22Rv1 (cell line): ENCODE measurements at regions not wholly inside any gene's neighbourhood (a gene's known extent, or its start where the extent isn't known, plus 50 kb on each side); places are given as distances from the start of the nearest gene placed in this dataset.
"Not testable (repeated sequence)": the region's sequence is repeated elsewhere in the genome, so short reads cannot be mapped to it uniquely, and the experiment has no call there.

ENCODE experiments used
- H3K27ac ChIP-seq: fragments of 450-650 bp; 2 replicates; pipeline ENCODE4 v1.5.1; 2017
- ZFX ChIP-seq: fragments of 450-650 bp; IDR thresholded peaks from 2 replicates; pipeline ENCODE4 v1.6.1; 2017; ENCODE audit warnings: antibody characterized with exemption, borderline replicate concordance
- TF ChIP-seq, protein P1 (sequence below): fragments of 450-650 bp; IDR thresholded peaks from 2 replicates; pipeline ENCODE4 v1.5.1; 2017; ENCODE audit warnings: mild to moderate bottlenecking

DNA sequence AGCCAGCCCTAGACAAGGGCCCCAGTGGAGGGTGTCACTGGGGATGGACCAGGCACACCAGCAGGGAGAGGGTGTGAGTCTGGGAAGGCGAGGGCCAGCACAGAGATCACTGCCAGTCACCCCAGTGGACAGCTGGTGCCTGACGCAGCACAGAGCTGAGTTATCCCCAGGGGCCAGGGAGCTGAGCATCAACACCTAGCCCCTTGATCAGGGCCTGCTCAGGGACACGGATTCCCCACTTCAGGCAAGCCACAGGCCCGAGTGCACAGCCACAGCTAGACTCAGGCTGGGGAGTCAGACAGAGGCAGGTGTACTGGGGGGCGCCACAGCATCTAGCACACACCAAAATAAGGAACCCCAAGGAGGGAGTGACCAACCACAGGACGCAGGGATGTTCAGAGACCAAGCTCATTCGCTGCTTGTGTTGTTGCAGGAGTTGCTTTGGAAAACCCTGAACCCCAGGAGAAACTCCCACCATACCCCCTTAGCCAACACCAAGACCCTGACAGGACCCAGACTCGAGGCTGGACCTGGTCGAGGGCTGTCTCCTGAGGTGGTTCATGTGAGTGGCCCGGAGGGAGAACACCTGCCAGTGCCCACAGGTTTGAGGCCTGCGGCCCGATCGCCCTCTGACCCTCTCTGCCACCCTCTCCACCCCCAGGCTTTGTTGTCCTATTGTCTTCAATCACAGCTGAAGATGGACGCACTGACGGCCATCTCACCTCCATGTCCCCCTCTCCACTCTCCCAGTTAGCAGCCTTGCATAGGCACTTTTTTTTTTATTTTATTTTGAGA, 146.8 kb downstream of the TPRA1 start:
- TF ChIP-seq, protein P1, sequence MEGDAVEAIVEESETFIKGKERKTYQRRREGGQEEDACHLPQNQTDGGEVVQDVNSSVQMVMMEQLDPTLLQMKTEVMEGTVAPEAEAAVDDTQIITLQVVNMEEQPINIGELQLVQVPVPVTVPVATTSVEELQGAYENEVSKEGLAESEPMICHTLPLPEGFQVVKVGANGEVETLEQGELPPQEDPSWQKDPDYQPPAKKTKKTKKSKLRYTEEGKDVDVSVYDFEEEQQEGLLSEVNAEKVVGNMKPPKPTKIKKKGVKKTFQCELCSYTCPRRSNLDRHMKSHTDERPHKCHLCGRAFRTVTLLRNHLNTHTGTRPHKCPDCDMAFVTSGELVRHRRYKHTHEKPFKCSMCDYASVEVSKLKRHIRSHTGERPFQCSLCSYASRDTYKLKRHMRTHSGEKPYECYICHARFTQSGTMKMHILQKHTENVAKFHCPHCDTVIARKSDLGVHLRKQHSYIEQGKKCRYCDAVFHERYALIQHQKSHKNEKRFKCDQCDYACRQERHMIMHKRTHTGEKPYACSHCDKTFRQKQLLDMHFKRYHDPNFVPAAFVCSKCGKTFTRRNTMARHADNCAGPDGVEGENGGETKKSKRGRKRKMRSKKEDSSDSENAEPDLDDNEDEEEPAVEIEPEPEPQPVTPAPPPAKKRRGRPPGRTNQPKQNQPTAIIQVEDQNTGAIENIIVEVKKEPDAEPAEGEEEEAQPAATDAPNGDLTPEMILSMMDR: no peak
- no peak for TF ChIP-seq ZFX
- no peak overlapping the region for H3K27ac ChIP-seq

DNA sequence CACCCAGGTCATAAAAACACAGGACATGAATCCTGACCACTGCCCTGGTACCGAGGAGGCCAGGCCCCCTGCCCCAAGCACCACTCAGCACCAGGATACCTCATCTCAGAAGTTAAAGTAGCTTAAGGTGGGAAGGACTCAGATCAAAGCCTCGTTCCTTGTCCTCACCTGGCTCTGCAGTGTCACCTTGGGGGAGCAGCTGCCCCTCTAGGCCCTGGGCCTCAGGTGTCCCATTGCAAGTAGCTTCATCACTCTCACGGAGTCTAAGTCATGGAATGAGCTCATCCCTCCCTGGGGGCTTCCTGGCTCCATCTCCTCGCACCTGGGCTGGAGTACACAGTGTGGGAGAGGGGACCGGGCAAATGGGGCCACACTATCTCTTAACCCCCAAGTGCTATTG, 148.0 kb downstream of the TPRA1 start:
- TF ChIP-seq, protein P1: no peak
- no peak for TF ChIP-seq ZFX
- H3K27ac ChIP-seq: no peak overlapping the region

DNA sequence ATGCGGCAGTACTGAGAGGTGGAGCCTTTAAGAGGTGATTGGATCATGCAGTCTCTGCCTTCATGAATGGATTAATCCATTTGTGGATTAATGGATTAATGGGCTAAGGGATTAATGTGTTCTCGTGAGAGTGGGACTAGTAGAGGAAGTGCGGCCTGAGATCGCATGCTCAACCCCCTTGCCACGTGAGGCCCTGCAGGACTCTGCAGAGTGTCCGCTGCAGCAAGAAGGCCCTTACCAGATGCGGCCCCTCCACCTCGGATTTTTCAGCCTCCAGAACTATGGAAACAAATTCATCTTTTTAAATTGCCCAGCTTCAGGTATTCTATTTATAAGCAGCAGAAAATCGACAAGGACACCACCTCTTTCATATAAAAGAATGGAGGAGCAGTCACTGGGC, 148.8 kb downstream of the TPRA1 start:
- no peak overlapping the region for H3K27ac ChIP-seq
- TF ChIP-seq, protein P1: no peak
- TF ChIP-seq ZFX: no peak

DNA sequence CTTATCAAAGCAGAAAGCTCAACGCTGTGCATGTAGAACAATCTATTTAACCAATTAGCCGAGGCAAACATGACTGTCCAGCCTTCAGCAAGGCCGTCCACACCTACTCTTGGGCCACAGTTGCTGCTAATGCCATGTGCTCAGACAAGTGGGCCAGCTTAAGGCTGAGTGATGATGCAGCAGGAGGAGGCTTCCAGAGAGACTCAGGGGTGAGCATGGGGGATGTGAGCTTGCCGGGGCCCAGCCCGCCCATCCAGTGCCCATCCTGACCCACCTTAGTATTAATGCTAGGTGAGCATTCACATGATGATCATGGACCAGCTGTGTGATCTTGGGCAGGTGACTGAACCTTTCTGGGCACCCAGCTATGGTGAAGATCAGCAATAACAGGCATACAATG, 150.1 kb downstream of the TPRA1 start:
- TF ChIP-seq ZFX: no peak
- TF ChIP-seq, protein P1: no peak
- H3K27ac ChIP-seq: no peak overlapping the region

DNA sequence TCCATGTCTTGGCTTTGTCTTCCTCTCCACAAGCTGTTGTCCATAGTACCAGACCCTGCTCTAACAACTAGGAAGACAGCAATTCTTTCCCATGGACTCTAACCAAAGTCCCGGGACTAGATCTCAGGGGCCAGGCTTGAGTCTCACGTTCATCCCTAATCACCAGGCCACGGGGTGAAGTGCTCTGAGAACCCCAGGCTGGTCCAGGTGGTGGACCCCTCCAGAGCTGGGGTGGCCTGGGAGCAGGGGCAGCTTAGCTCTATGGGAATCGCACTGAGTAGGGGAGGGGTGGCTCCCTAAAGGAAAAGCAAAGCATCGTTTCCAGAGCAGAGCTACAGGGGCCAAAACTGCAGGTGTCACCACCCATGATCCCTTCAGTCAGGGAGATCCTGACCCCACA, 150.9 kb downstream of the TPRA1 start:
- no peak for TF ChIP-seq ZFX
- TF ChIP-seq, protein P1: no peak
- no peak overlapping the region for H3K27ac ChIP-seq

DNA sequence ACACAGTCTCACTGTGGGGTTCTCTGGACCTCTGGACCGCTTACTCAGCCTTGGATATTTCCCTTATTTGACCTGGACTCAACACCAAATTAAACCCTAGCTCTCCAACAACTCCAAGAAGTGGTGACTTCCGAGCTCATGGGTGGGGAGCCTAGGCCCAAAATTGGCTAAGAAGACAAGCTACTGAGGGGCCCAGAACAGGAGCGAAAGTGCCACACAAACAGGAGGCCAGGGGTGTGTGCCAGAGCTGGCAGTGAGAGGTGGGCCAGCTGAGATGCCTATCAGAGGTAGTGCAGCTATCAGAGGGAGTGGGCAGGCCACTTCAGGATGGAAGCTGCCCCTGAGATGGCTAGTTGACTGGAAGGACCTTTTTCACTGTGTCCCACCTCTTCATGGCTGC, 151.1 kb upstream of the PRR20G start:
- H3K27ac ChIP-seq: no peak overlapping the region
- TF ChIP-seq, protein P1: no peak
- no peak for TF ChIP-seq ZFX

DNA sequence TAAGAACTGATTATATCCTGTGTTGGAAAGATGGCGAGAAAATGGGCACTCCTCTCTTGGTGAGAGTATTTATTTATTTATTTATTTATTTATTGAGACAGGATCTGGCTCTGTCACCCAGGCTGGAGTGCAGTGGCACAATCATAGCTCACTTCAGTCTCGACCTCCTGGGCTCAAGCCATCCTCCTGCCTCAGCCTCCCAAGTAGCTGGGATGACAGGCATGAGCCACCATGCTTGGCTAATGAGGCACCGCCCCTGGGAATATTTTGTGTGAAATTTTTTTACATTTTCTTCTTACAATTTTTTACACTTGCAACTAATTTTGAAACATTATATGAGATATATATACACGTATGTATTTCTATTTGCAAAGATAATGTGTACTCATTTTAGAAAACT, 150.5 kb upstream of the PRR20G start:
- no peak for TF ChIP-seq ZFX
- TF ChIP-seq, protein P1: no peak
- H3K27ac ChIP-seq: no peak overlapping the region

DNA sequence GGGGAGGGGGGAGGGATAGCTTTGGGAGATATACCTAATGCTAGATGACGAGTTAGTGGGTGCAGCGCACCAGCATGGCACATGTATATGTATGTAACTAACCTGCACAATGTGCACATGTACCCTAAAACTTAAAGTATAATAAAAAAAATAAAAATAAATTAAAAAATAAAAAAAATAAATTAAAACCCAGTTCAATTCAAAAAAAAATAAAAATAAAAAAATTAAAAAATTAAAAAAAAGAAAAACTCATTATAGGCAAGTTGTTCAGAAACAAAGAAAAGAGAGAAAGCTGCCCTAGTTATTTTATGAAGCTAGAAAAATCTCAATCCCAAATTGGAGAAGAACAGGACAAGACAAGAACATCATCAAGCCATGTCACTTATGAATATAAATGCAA, 147.5 kb upstream of the PRR20G start:
- H3K27ac ChIP-seq: not testable (repeated sequence)
